ENCODE measurements at regions not wholly inside any gene's neighbourhood (a gene's known extent, or its start where the extent isn't known, plus 50 kb on each side); places are given as distances from the start of the nearest gene placed in this dataset.

GRCh38 chr14:42602336-42602845, 995.7 kb downstream of the LRFN5 start:
- Histone ChIP-seq H2BK120ac (ENCODE audit: low read depth, low read length) (no peak overlapping the region), H3K56ac (ENCODE audit: low read length) (no peak overlapping the region), H3K79me2 (ENCODE audit: control insufficient read depth, insufficient read depth, low read length) (no peaks in the 10 kb centered on the region), H3K4me3 (ENCODE audit: low read length) (no peak overlapping the region), H3K36me3 (ENCODE audit: control insufficient read depth, insufficient read depth, low read length) (no peaks in the 10 kb centered on the region), H2AK5ac (ENCODE audit: low read length) (no peak overlapping the region), H2BK15ac (replicated peaks; ENCODE audit: low read depth) (no peak overlapping the region), H3K4me1 (ENCODE audit: control insufficient read depth, low read depth, low read length) (no peaks in the 10 kb centered on the region), H3K9ac (ENCODE audit: low read length) (no peak overlapping the region), H3K4me2 (ENCODE audit: low read length) (no peak overlapping the region), H3K27me3 (ENCODE audit: insufficient read depth, low read length, poor library complexity) (no peaks in the 10 kb centered on the region), H4K5ac (ENCODE audit: low read length) (no peak overlapping the region), H3K4ac (ENCODE audit: low read depth, low read length) (no peak overlapping the region), H3K79me1 (ENCODE audit: low read length) (no peaks in the 10 kb centered on the region), H3K27ac (ENCODE audit: low read depth, low read length) (no peak overlapping the region), H3K18ac (ENCODE audit: low read length) (no peak overlapping the region), H2BK5ac (ENCODE audit: low read length) (no peak overlapping the region), H4K8ac (ENCODE audit: low read depth, low read length) (no peak overlapping the region), H3K23ac (ENCODE audit: low read length) (no peak overlapping the region)
- no peak for DNase-seq
- no CpG with 5 or more reads among the region's 1 CpG for WGBS (ENCODE audit: extremely low coverage, insufficient coverage, low lambda C conversion rate)

DNA sequence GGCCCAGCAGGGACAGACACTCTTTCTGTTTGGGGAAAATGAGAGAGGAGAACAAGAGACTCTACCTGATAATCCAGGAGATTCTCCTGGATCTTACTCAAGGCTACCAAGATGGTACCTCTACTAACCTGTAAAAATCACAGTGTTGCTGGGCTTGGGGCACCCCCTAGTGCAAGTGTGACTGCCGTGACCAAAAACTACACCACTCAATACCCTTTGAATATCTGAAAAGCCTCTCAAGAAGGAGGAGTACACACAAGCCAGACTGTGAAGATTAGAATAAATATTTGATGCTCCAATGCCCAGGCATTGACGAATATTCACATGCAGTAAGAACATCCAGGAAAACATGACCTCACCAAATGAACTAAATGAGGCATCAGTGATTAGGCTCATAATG, 965.4 kb downstream of the LRFN5 start:
- H4K5ac ChIP-seq (ENCODE audit: low read length): no peak overlapping the region
- H3K18ac ChIP-seq (ENCODE audit: low read length): no peak overlapping the region
- no peaks in the 10 kb centered on the region for H3K79me1 ChIP-seq (ENCODE audit: low read length)
- H3K79me2 ChIP-seq (ENCODE audit: control insufficient read depth, insufficient read depth, low read length): no peaks in the 10 kb centered on the region
- H3K4me3 ChIP-seq (ENCODE audit: low read length): no peak overlapping the region
- H3K27me3 ChIP-seq (ENCODE audit: insufficient read depth, low read length, poor library complexity): no peaks in the 10 kb centered on the region
- H3K4me2 ChIP-seq (ENCODE audit: low read length): no peak overlapping the region
- no peak overlapping the region for H2BK5ac ChIP-seq (ENCODE audit: low read length)
- no CpG with 5 or more reads among the region's 2 CpGs for WGBS (ENCODE audit: extremely low coverage, insufficient coverage, low lambda C conversion rate)
- no peak overlapping the region for H3K27ac ChIP-seq (ENCODE audit: low read depth, low read length)
- no peak overlapping the region for H3K56ac ChIP-seq (ENCODE audit: low read length)
- H3K36me3 ChIP-seq (ENCODE audit: control insufficient read depth, insufficient read depth, low read length): no peaks in the 10 kb centered on the region
- H3K4ac ChIP-seq (ENCODE audit: low read depth, low read length): no peak overlapping the region
- H4K8ac ChIP-seq (ENCODE audit: low read depth, low read length): no peak overlapping the region
- no peak overlapping the region for H3K23ac ChIP-seq (ENCODE audit: low read length)
- H2AK5ac ChIP-seq (ENCODE audit: low read length): no peak overlapping the region
- no peak overlapping the region for H2BK15ac ChIP-seq (replicated peaks; ENCODE audit: low read depth)
- no peaks in the 10 kb centered on the region for H3K4me1 ChIP-seq (ENCODE audit: control insufficient read depth, low read depth, low read length)
- no peak overlapping the region for H3K9ac ChIP-seq (ENCODE audit: low read length)
- no peak overlapping the region for H2BK120ac ChIP-seq (ENCODE audit: low read depth, low read length)
- DNase-seq: no peak

- Histone ChIP-seq H2BK15ac (replicated peaks; ENCODE audit: low read depth) (no peak overlapping the region), H4K8ac (ENCODE audit: low read depth, low read length) (no peak overlapping the region), H3K9ac (ENCODE audit: low read length) (no peak overlapping the region), H3K4me1 (ENCODE audit: control insufficient read depth, low read depth, low read length) (no peaks in the 10 kb centered on the region), H3K79me2 (ENCODE audit: control insufficient read depth, insufficient read depth, low read length) (no peaks in the 10 kb centered on the region), H3K79me1 (ENCODE audit: low read length) (no peaks in the 10 kb centered on the region), H3K36me3 (ENCODE audit: control insufficient read depth, insufficient read depth, low read length) (no peaks in the 10 kb centered on the region), H3K18ac (ENCODE audit: low read length) (no peak overlapping the region), H2BK120ac (ENCODE audit: low read depth, low read length) (no peak overlapping the region), H3K27me3 (ENCODE audit: insufficient read depth, low read length, poor library complexity) (no peaks in the 10 kb centered on the region), H4K5ac (ENCODE audit: low read length) (no peak overlapping the region), H2AK5ac (ENCODE audit: low read length) (no peak overlapping the region), H3K56ac (ENCODE audit: low read length) (no peak overlapping the region), H3K23ac (ENCODE audit: low read length) (no peak overlapping the region), H3K4me3 (ENCODE audit: low read length) (no peak overlapping the region), H3K27ac (ENCODE audit: low read depth, low read length) (no peak overlapping the region), H3K4me2 (ENCODE audit: low read length) (no peak overlapping the region), H2BK5ac (ENCODE audit: low read length) (no peak overlapping the region), H3K4ac (ENCODE audit: low read depth, low read length) (no peak overlapping the region)
- DNase-seq: no peak
- WGBS (ENCODE audit: extremely low coverage, insufficient coverage, low lambda C conversion rate): no CpG with 5 or more reads among the region's 3 CpGs
These were observed 962.6 kb downstream of the LRFN5 start for GRCh38 chr14:42569227-42569626.

- Histone ChIP-seq H3K27ac (ENCODE audit: low read depth, low read length) (no peak overlapping the region), H2AK5ac (ENCODE audit: low read length) (no peak overlapping the region), H3K36me3 (ENCODE audit: control insufficient read depth, insufficient read depth, low read length) (no peaks in the 10 kb centered on the region), H3K56ac (ENCODE audit: low read length) (no peak overlapping the region), H3K4ac (ENCODE audit: low read depth, low read length) (no peak overlapping the region), H3K9ac (ENCODE audit: low read length) (no peak overlapping the region), H2BK5ac (ENCODE audit: low read length) (no peak overlapping the region), H3K4me3 (ENCODE audit: low read length) (no peak overlapping the region), H3K79me2 (ENCODE audit: control insufficient read depth, insufficient read depth, low read length) (no peaks in the 10 kb centered on the region), H3K4me2 (ENCODE audit: low read length) (no peak overlapping the region), H2BK120ac (ENCODE audit: low read depth, low read length) (no peak overlapping the region), H3K79me1 (ENCODE audit: low read length) (no peaks in the 10 kb centered on the region), H3K27me3 (ENCODE audit: insufficient read depth, low read length, poor library complexity) (no peaks in the 10 kb centered on the region), H3K23ac (ENCODE audit: low read length) (no peak overlapping the region), H4K8ac (ENCODE audit: low read depth, low read length) (no peak overlapping the region), H2BK15ac (replicated peaks; ENCODE audit: low read depth) (no peak overlapping the region), H4K5ac (ENCODE audit: low read length) (no peak overlapping the region), H3K18ac (ENCODE audit: low read length) (no peak overlapping the region), H3K4me1 (ENCODE audit: control insufficient read depth, low read depth, low read length) (no peaks in the 10 kb centered on the region)
- no peak for DNase-seq
These were observed 958.9 kb downstream of the LRFN5 start for GRCh38 chr14:42565556-42565955.

DNA sequence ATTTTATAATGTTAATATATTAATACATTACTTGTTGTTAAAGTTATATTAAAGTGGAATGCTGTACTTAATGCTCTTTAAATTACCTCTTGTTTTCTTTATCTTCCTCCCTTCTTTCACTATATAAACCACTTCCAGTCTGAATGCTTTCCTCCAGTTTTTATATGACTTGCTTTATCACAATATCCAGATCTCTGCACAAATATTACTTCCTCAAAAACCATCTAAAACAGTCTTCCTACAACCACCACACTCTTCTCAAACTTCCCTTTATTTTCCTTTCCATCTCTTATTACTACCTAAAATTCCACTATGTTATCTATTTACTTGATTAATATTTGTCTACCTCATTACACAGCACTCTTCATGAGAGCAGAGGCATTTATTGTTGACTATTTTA, 956.6 kb downstream of the LRFN5 start:
- no peak overlapping the region for H3K4ac ChIP-seq (ENCODE audit: low read depth, low read length)
- no peak overlapping the region for H3K9ac ChIP-seq (ENCODE audit: low read length)
- no peak overlapping the region for H3K18ac ChIP-seq (ENCODE audit: low read length)
- H3K27me3 ChIP-seq (ENCODE audit: insufficient read depth, low read length, poor library complexity): no peaks in the 10 kb centered on the region
- H3K4me3 ChIP-seq (ENCODE audit: low read length): no peak overlapping the region
- H2AK5ac ChIP-seq (ENCODE audit: low read length): no peak overlapping the region
- DNase-seq: no peak
- H3K79me2 ChIP-seq (ENCODE audit: control insufficient read depth, insufficient read depth, low read length): no peaks in the 10 kb centered on the region
- no peak overlapping the region for H3K56ac ChIP-seq (ENCODE audit: low read length)
- no peak overlapping the region for H4K5ac ChIP-seq (ENCODE audit: low read length)
- no peak overlapping the region for H2BK5ac ChIP-seq (ENCODE audit: low read length)
- no peak overlapping the region for H2BK15ac ChIP-seq (replicated peaks; ENCODE audit: low read depth)
- no peaks in the 10 kb centered on the region for H3K4me1 ChIP-seq (ENCODE audit: control insufficient read depth, low read depth, low read length)
- H3K79me1 ChIP-seq (ENCODE audit: low read length): no peaks in the 10 kb centered on the region
- no peak overlapping the region for H2BK120ac ChIP-seq (ENCODE audit: low read depth, low read length)
- no peak overlapping the region for H3K27ac ChIP-seq (ENCODE audit: low read depth, low read length)
- H3K23ac ChIP-seq (ENCODE audit: low read length): no peak overlapping the region
- no peak overlapping the region for H4K8ac ChIP-seq (ENCODE audit: low read depth, low read length)
- H3K36me3 ChIP-seq (ENCODE audit: control insufficient read depth, insufficient read depth, low read length): no peaks in the 10 kb centered on the region
- H3K4me2 ChIP-seq (ENCODE audit: low read length): no peak overlapping the region

DNA sequence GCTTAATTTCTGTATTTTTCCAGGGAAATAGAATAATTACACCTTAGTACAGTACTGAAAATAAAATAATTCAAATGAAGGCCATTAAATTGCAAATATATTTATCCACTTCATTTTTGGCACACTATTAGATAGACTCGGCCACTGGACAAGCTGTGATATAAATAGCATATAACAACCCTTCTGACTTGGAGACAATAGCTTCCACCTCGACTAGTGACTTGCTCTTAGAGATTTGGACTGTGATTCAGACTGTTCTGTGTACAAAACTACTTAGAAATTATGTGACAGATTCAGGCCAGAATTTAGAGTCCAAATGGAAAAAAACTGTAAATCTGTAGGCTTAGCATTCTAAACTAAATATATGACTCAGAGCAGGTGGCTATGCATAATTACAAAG, 949.9 kb downstream of the LRFN5 start:
- Histone ChIP-seq H2AK5ac (ENCODE audit: low read length) (no peak overlapping the region), H3K23ac (ENCODE audit: low read length) (no peak overlapping the region), H4K8ac (ENCODE audit: low read depth, low read length) (no peak overlapping the region), H3K79me2 (ENCODE audit: control insufficient read depth, insufficient read depth, low read length) (no peaks in the 10 kb centered on the region), H3K9ac (ENCODE audit: low read length) (no peak overlapping the region), H3K79me1 (ENCODE audit: low read length) (no peaks in the 10 kb centered on the region), H2BK5ac (ENCODE audit: low read length) (no peak overlapping the region), H3K27ac (ENCODE audit: low read depth, low read length) (no peak overlapping the region), H3K27me3 (ENCODE audit: insufficient read depth, low read length, poor library complexity) (no peaks in the 10 kb centered on the region), H4K5ac (ENCODE audit: low read length) (no peak overlapping the region), H3K4me3 (ENCODE audit: low read length) (no peak overlapping the region), H3K4ac (ENCODE audit: low read depth, low read length) (no peak overlapping the region), H3K18ac (ENCODE audit: low read length) (no peak overlapping the region), H3K36me3 (ENCODE audit: control insufficient read depth, insufficient read depth, low read length) (no peaks in the 10 kb centered on the region), H3K4me2 (ENCODE audit: low read length) (no peak overlapping the region), H2BK120ac (ENCODE audit: low read depth, low read length) (no peak overlapping the region), H3K56ac (ENCODE audit: low read length) (no peak overlapping the region), H3K4me1 (ENCODE audit: control insufficient read depth, low read depth, low read length) (no peaks in the 10 kb centered on the region), H2BK15ac (replicated peaks; ENCODE audit: low read depth) (no peak overlapping the region)
- no peak for DNase-seq
- no CpG with 5 or more reads among the region's 2 CpGs for WGBS (ENCODE audit: extremely low coverage, insufficient coverage, low lambda C conversion rate)
